A549 (cell line): ENCODE measurements at regions not wholly inside any gene's neighbourhood (a gene's known extent, or its start where the extent isn't known, plus 50 kb on each side); places are given as distances from the start of the nearest gene placed in this dataset.
"Not testable (repeated sequence)": the region's sequence is repeated elsewhere in the genome, so short reads cannot be mapped to it uniquely, and the experiment has no call there.

Source experiments
- ATAC-seq, 2 experiments: fragments of 200-7000 bp in 1 of 2; fragments of >200 bp in 1 of 2; cut with Nextera tagmentation in 1 of 2; cut with Tn5 transposase in 1 of 2; 3 replicates each; pipeline versions ENCODE4 v1.8.0 to v1.9.1; 2018 to 2020; ENCODE audit warnings: mild to moderate bottlenecking in 1 of 2, moderate library complexity in 1 of 2
- CTCF ChIA-PET: fragments of 300-600 bp; sonication (Branson Sonifier 250); formaldehyde crosslinking; extraction: SDS; loops from one replicate; lab custom pipeline; 2021; ENCODE audit warnings: antibody characterized with exemption, inconsistent platforms; lab: Yijun Ruan, JAX
- POLR2A ChIA-PET: fragments of 350-600 bp; formaldehyde crosslinking; extraction: SDS; loops from one replicate; lab custom pipeline; 2021; ENCODE audit warnings: antibody characterized with exemption, inconsistent platforms; lab: Yijun Ruan, JAX
- DNase-seq, 2 experiments: peaks; one replicate each; pipeline versions ENCODE4 v3.0.0 to v3.0.0-alpha.2; 2011 to 2016; ENCODE audit warnings: low read depth in 1 of 2, low spot score in 1 of 2
- FAIRE-seq: peaks from 2 replicates; lab custom pipeline; 2011; peaks lifted over from hg19 to GRCh38; lab: Jason Lieb, UNC
- H3K27ac ChIP-seq, 2 experiments: fragments of >200 bp; sonication (Bioruptor Twin); formaldehyde crosslinking; 3 replicates each; pipeline ENCODE4 v1.5.1; 2016 to 2017
- H3K4me1 ChIP-seq: fragments of >200 bp; sonication (Bioruptor Twin); formaldehyde crosslinking; 3 replicates; pipeline ENCODE4 v1.6.1; 2016
- H3K4me2 ChIP-seq: fragments of >200 bp; sonication (Bioruptor Twin); formaldehyde crosslinking; 3 replicates; pipeline ENCODE4 v1.6.1; 2016
- H3K4me3 ChIP-seq: fragments of >200 bp; sonication (Bioruptor Twin); formaldehyde crosslinking; 3 replicates; pipeline ENCODE4 v1.5.1; 2016
- H3K9me3 ChIP-seq: fragments of >200 bp; sonication (Bioruptor Twin); formaldehyde crosslinking; 3 replicates; pipeline ENCODE4 v1.6.1; 2016
- ATOH8 ChIP-seq: fragments of 250-450 bp; sonication (Bioruptor Pico); IDR thresholded peaks from 2 replicates; pipeline ENCODE4 v1.5.0; 2020; ENCODE audit warnings: low read depth, mild to moderate bottlenecking, moderate library complexity
- BHLHE40 ChIP-seq: IDR thresholded peaks from 2 replicates; pipeline ENCODE4 v1.6.1; 2012; ENCODE audit warnings: low read depth, low read length, inconsistent platforms
- CHD4 ChIP-seq: fragments of 200-600 bp; sonication (generic); IDR thresholded peaks from 2 replicates; pipeline ENCODE4 v1.6.1; 2016; ENCODE audit warnings: antibody characterized with exemption, mild to moderate bottlenecking, borderline replicate concordance
- EHF ChIP-seq: fragments of 250-450 bp; sonication (Bioruptor Pico); IDR thresholded peaks from 2 replicates; pipeline ENCODE4 v1.5.0; 2020; ENCODE audit warnings: mild to moderate bottlenecking
- EHMT2 ChIP-seq: fragments of 200-600 bp; sonication (generic); IDR thresholded peaks from 2 replicates; pipeline ENCODE4 v1.6.1; 2016; ENCODE audit warnings: antibody characterized with exemption, low read depth, mild to moderate bottlenecking, moderate library complexity
- FOXS1 ChIP-seq: fragments of 250-450 bp; sonication (Bioruptor Pico); IDR thresholded peaks from 2 replicates; pipeline ENCODE4 v1.5.0; 2020; ENCODE audit warnings: mild to moderate bottlenecking, moderate library complexity
- GATA3 ChIP-seq: IDR thresholded peaks from 2 replicates; pipeline ENCODE4 v1.6.1; 2012; ENCODE audit warnings: borderline replicate concordance
- HDAC2 ChIP-seq: fragments of 200-600 bp; sonication (generic); IDR thresholded peaks from 2 replicates; pipeline ENCODE4 v1.6.1; 2016
- HES2 ChIP-seq: fragments of >200 bp; sonication (Bioruptor Twin); formaldehyde crosslinking; IDR thresholded peaks from 2 replicates; pipeline ENCODE4 v1.6.1; 2016
- HOXA7 ChIP-seq: fragments of 250-450 bp; sonication (Bioruptor Pico); IDR thresholded peaks from 2 replicates; pipeline ENCODE4 v1.5.0; 2020; ENCODE audit warnings: mild to moderate bottlenecking, moderate library complexity
- JUNB ChIP-seq: fragments of >200 bp; sonication (Bioruptor Twin); formaldehyde crosslinking; IDR thresholded peaks from 2 replicates; pipeline ENCODE4 v1.6.1; 2016
- KDM5A ChIP-seq: fragments of 200-600 bp; sonication (generic); IDR thresholded peaks from 2 replicates; pipeline ENCODE4 v1.6.1; 2016; ENCODE audit warnings: antibody characterized with exemption, mild to moderate bottlenecking
- MAFK ChIP-seq: fragments of 450-650 bp; IDR thresholded peaks from 2 replicates; pipeline ENCODE4 v1.6.1; 2014; ENCODE audit not compliant: partially characterized antibody
- MAX ChIP-seq: IDR thresholded peaks from 2 replicates; pipeline ENCODE4 v1.6.1; 2012
- MAZ ChIP-seq: fragments of 150-350 bp; IDR thresholded peaks from 2 replicates; pipeline ENCODE4 v1.6.1; 2014; ENCODE audit warnings: antibody characterized with exemption, low read depth, low read length, borderline replicate concordance
- MYC ChIP-seq: IDR thresholded peaks from 2 replicates; pipeline ENCODE4 v1.6.1; 2012; ENCODE audit warnings: mild to moderate bottlenecking, inconsistent platforms, low read length, improper control_type of control experiment, borderline replicate concordance
- NPAS2 ChIP-seq: fragments of 250-450 bp; sonication (Bioruptor Pico); IDR thresholded peaks from 2 replicates; pipeline ENCODE4 v1.8.0; 2022; ENCODE audit warnings: mild to moderate bottlenecking, moderate library complexity, borderline replicate concordance
- POLR2A ChIP-seq: IDR thresholded peaks from 2 replicates; pipeline ENCODE4 v1.6.1; 2012; ENCODE audit warnings: mild to moderate bottlenecking, low read length
- REST ChIP-seq: fragments of 200-600 bp; sonication (generic); IDR thresholded peaks from 2 replicates; pipeline ENCODE4 v1.6.1; 2016; ENCODE audit warnings: antibody characterized with exemption, mild to moderate bottlenecking, moderate library complexity
- RNF2 ChIP-seq: fragments of 200-600 bp; sonication (generic); IDR thresholded peaks from 2 replicates; pipeline ENCODE4 v1.6.1; 2016; ENCODE audit warnings: low read depth, mild to moderate bottlenecking, antibody characterized with exemption, moderate library complexity, borderline replicate concordance
- SREBF2 ChIP-seq: fragments of 450-650 bp; IDR thresholded peaks from 2 replicates; pipeline ENCODE4 v1.6.1; 2014; ENCODE audit warnings: mild to moderate bottlenecking, moderate library complexity
- TFCP2L1 ChIP-seq: fragments of 250-450 bp; sonication (Bioruptor Pico); IDR thresholded peaks from 2 replicates; pipeline ENCODE4 v1.5.0; 2021; ENCODE audit warnings: mild to moderate bottlenecking
- ZC3H11A ChIP-seq: fragments of 450-650 bp; IDR thresholded peaks from 2 replicates; pipeline ENCODE4 v1.6.1; 2014; ENCODE audit warnings: antibody characterized with exemption, mild to moderate bottlenecking
- ZFP36 ChIP-seq: fragments of 450-650 bp; IDR thresholded peaks from 2 replicates; pipeline ENCODE4 v1.6.1; 2014; ENCODE audit warnings: borderline replicate concordance; ENCODE audit not compliant: partially characterized antibody
- ZSCAN20 ChIP-seq: fragments of 250-450 bp; sonication (Bioruptor Pico); IDR thresholded peaks from 2 replicates; pipeline ENCODE4 v1.8.0; 2022; ENCODE audit warnings: mild to moderate bottlenecking, moderate library complexity
- WGBS: methylation state at CpG from one replicate; pipeline ENCODE4 v1.1.6; 2017; ENCODE audit errors: missing lambda C conversion rate; 5-methylcytosine and 5-hydroxymethylcytosine counted together
- TF ChIP-seq, protein P1 (sequence below): fragments of 450-650 bp; IDR thresholded peaks from 2 replicates; pipeline ENCODE4 v1.6.1; 2014; ENCODE audit warnings: antibody characterized with exemption
- TF ChIP-seq, protein P2 (sequence below): fragments of 250-450 bp; sonication (Bioruptor Pico); IDR thresholded peaks from 2 replicates; pipeline ENCODE4 v1.5.0; 2021; ENCODE audit warnings: mild to moderate bottlenecking, moderate library complexity, borderline replicate concordance

GRCh38 chr5:104564530-104564929 is 1001.9 kb upstream of the NUDT12 start (continued):
- TF ChIP-seq NPAS2, result no peak
- no peak for TF ChIP-seq ZSCAN20
- no peak for TF ChIP-seq MAX
- TF ChIP-seq ATOH8 (CRISPR knock-in tag), result no peak
- no peak for TF ChIP-seq EHMT2
- TF ChIP-seq ZC3H11A, result no peak

DNA sequence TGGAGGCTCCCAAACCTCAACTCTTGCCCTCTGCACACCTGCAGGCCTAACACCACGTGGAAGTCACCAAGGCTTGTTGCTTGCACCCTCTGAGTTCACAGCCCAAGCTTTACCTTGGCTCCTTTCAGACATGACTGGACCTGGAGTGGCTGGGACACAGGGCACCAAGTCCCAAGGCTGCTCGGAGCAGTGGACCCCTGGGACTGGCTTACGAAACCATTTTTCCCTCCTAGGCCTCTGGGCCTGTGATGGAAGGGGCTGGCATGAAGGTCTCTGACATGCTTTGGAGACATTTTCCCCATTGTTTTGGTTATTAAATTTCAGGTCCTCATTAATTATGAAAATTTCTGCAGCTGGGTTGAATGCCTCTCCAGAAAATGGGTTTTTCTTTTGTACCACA is 994.4 kb upstream of the NUDT12 start:
- TF ChIP-seq MAFK (no peak), JUNB (no peak), ZSCAN20 (no peak), POLR2A (no peak), RNF2 (no peak), MYC (no peak), HDAC2 (no peak), SREBF2 (no peak), EHF (CRISPR knock-in tag) (no peak), REST (no peak), CHD4 (no peak)
- TF ChIP-seq, protein P1, sequence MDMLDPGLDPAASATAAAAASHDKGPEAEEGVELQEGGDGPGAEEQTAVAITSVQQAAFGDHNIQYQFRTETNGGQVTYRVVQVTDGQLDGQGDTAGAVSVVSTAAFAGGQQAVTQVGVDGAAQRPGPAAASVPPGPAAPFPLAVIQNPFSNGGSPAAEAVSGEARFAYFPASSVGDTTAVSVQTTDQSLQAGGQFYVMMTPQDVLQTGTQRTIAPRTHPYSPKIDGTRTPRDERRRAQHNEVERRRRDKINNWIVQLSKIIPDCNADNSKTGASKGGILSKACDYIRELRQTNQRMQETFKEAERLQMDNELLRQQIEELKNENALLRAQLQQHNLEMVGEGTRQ, result no peak
- TF ChIP-seq, all 56 proteins: peak for 0
- Histone ChIP-seq H3K4me1 (no peaks in the 10 kb centered on the region), H3K4me2 (no peak overlapping the region), H3K4me3 (no peak overlapping the region), H3K27ac (no peak overlapping the region), H3K9me3 (no peaks in the 10 kb centered on the region)
- ChIA-PET CTCF (no interaction called here), POLR2A (no interaction called here)
- FAIRE-seq (no peak), DNase-seq (no peak), ATAC-seq (no peak)
- WGBS, result 32% methylated on average over 3 of the region's 3 CpGs

DNA sequence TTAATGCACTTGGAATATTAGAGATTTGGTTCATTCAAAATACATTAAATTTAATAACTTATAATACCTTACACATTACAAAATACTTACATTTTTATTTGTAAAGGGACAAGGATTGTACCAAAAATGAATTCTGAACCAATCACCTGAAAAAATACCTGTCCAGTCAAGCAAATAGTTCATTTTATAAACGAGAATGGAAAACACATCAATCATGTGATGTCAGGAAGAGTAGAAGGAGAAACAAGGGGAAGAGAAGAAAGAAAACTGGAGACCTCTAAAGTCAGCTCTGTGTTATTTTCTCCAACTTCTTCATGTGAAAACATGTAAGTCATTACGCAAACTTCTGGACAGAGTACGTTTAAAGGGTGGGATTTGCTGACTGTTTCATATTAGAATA is 989.0 kb upstream of the NUDT12 start:
- no peak for TF ChIP-seq TFCP2L1 (CRISPR knock-in tag)
- TF ChIP-seq POLR2A, result no peak
- no peak for TF ChIP-seq BHLHE40
- TF ChIP-seq ZC3H11A, result no peak
- no peak for TF ChIP-seq GATA3
- no peak for TF ChIP-seq MAX
- TF ChIP-seq, protein P2, sequence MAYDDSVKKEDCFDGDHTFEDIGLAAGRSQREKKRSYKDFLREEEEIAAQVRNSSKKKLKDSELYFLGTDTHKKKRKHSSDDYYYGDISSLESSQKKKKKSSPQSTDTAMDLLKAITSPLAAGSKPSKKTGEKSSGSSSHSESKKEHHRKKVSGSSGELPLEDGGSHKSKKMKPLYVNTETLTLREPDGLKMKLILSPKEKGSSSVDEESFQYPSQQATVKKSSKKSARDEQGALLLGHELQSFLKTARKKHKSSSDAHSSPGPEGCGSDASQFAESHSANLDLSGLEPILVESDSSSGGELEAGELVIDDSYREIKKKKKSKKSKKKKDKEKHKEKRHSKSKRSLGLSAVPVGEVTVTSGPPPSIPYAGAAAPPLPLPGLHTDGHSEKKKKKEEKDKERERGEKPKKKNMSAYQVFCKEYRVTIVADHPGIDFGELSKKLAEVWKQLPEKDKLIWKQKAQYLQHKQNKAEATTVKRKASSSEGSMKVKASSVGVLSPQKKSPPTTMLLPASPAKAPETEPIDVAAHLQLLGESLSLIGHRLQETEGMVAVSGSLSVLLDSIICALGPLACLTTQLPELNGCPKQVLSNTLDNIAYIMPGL (CRISPR knock-in tag), result no peak
- no peak for TF ChIP-seq HDAC2
- no peak for TF ChIP-seq HOXA7 (CRISPR knock-in tag)
- TF ChIP-seq KDM5A, result no peak
- no peak for TF ChIP-seq SREBF2
- TF ChIP-seq HES2, result no peak
- no peak for TF ChIP-seq FOXS1 (CRISPR knock-in tag)
- TF ChIP-seq MAZ, result no peak
- no peak for TF ChIP-seq ZFP36
- TF ChIP-seq, all 56 proteins: peak for 0
- 50% methylated on average over 3 of the region's 3 CpGs for WGBS
- Histone ChIP-seq H3K4me3 (no peak overlapping the region), H3K4me1 (no peaks in the 10 kb centered on the region), H3K4me2 (no peak overlapping the region), H3K9me3 (no peaks in the 10 kb centered on the region), H3K27ac (no peak overlapping the region)
- ATAC-seq (no peak), FAIRE-seq (no peak), DNase-seq (no peak)
- ChIA-PET POLR2A (no interaction called here), CTCF (no interaction called here)

- DNase-seq, H3K27ac ChIP-seq, H3K4me3 ChIP-seq, H3K4me2 ChIP-seq, H3K4me1 ChIP-seq, FAIRE-seq, CTCF ChIA-PET, ATAC-seq, H3K9me3 ChIP-seq, POLR2A ChIA-PET: not testable (repeated sequence)
- 40% methylated on average over 6 of the region's 6 CpGs for WGBS
Measured at GRCh38 chr5:104546871-104547270, 984.3 kb upstream of the NUDT12 start.
